PC-9 (cell line): ENCODE measurements at regions not wholly inside any gene's neighbourhood (a gene's known extent, or its start where the extent isn't known, plus 50 kb on each side); places are given as distances from the start of the nearest gene placed in this dataset.

ENCODE experiments used
- BruUV-seq: library from RNA; stranded (reverse); fragments of 400-500 nt; replicated peaks from 2 replicates; lab custom pipeline; 2021; lab: Mats Ljungman, UMichigan
- CTCF ChIA-PET: fragments of 300-600 bp; sonication (Branson Sonifier 250); formaldehyde crosslinking; loops from one replicate; lab custom pipeline; 2022; ENCODE audit warnings: antibody characterized with exemption; lab: Charles Lee
- POLR2A ChIA-PET: fragments of 300-600 bp; sonication (Branson Sonifier 250); formaldehyde crosslinking; loops from one replicate; lab custom pipeline; 2022; ENCODE audit warnings: antibody characterized with exemption; ENCODE audit not compliant: unreplicated experiment; lab: Charles Lee
- DNase-seq, 2 experiments: peaks; one replicate each; pipeline versions ENCODE4 v3.0.0 to v3.0.0-alpha.2; 2015 to 2022; ENCODE audit warnings: mixed read lengths in 1 of 2
- H2AFZ ChIP-seq: fragments of 200-600 bp; sonication (generic); 2 replicates; pipeline ENCODE4 v1.8.1; 2017; ENCODE audit warnings: antibody characterized with exemption
- H3F3A ChIP-seq: fragments of 200-600 bp; sonication (generic); 2 replicates; pipeline ENCODE4 v1.8.1; 2017; ENCODE audit warnings: antibody characterized with exemption, mild to moderate bottlenecking, low read depth; ENCODE audit not compliant: insufficient read depth
- H3K27ac ChIP-seq: fragments of 200-600 bp; sonication (generic); 2 replicates; pipeline ENCODE4 v1.6.1; 2016; ENCODE audit warnings: mixed run types
- H3K27me3 ChIP-seq: fragments of 200-600 bp; sonication (generic); 2 replicates; pipeline ENCODE4 v1.6.1; 2016; ENCODE audit warnings: low read depth, mixed run types; ENCODE audit not compliant: insufficient read depth
- H3K36me3 ChIP-seq: fragments of 200-600 bp; sonication (generic); 2 replicates; pipeline ENCODE4 v1.6.1; 2016; ENCODE audit warnings: low read depth, mixed run types
- H3K4me1 ChIP-seq: fragments of 200-600 bp; sonication (generic); replicated peaks from 2 replicates; pipeline ENCODE4 v1.6.1; 2016; ENCODE audit warnings: mixed run types; ENCODE audit not compliant: insufficient read depth
- H3K4me2 ChIP-seq: fragments of 200-600 bp; sonication (generic); 2 replicates; pipeline ENCODE4 v1.6.1; 2017; ENCODE audit warnings: mixed run types
- H3K4me3 ChIP-seq: fragments of 200-600 bp; sonication (generic); 2 replicates; pipeline ENCODE4 v1.6.1; 2016; ENCODE audit warnings: mixed run types
- H3K79me2 ChIP-seq: fragments of 200-600 bp; sonication (generic); 2 replicates; pipeline ENCODE4 v1.6.1; 2017; ENCODE audit warnings: low read depth, mixed run types
- H3K9me2 ChIP-seq: fragments of 200-600 bp; sonication (generic); 2 replicates; pipeline ENCODE4 v1.8.1; 2017; ENCODE audit warnings: mild to moderate bottlenecking; ENCODE audit not compliant: insufficient read depth
- H3K9me3 ChIP-seq: fragments of 200-600 bp; sonication (generic); 2 replicates; pipeline ENCODE4 v1.8.1; 2016; ENCODE audit warnings: low read depth; ENCODE audit not compliant: insufficient read depth
- H4K20me1 ChIP-seq: fragments of 200-600 bp; sonication (generic); 2 replicates; pipeline ENCODE4 v1.8.1; 2017; ENCODE audit not compliant: insufficient read depth
- EZH2 ChIP-seq: fragments of 200-600 bp; sonication (generic); IDR thresholded peaks from 2 replicates; pipeline ENCODE4 v1.8.0; 2017; ENCODE audit warnings: antibody characterized with exemption, low read depth
- intact Hi-C: fragments of 100-400 bp; cut with micrococcal nuclease; formaldehyde crosslinking; loops from one replicate; pipeline ENCODE4 v1.10.0; 2022; ENCODE audit not compliant: unreplicated experiment
- TF ChIP-seq, protein P1 (sequence below): fragments of 200-600 bp; sonication (generic); conservative IDR thresholded peaks from 2 replicates; pipeline ENCODE4 v1.6.1; 2017; ENCODE audit warnings: mixed run types, antibody characterized with exemption, mild to moderate bottlenecking, moderate library complexity

- no TSS peak for BruUV-seq
- DNase-seq: no peak
Measured at GRCh38 chr15:38059665-38060064, 125.2 kb downstream of the TMCO5A start.

GRCh38 chr15:38061856-38062649 lies 127.6 kb downstream of the TMCO5A start:
- Histone ChIP-seq H2AFZ (no peak overlapping the region), H3K4me2 (no peak overlapping the region), H3K4me1 (no peaks in the 10 kb centered on the region), H3K27me3 (no peaks in the 10 kb centered on the region), H3K36me3 (no peaks in the 10 kb centered on the region), H3K79me2 (no peaks in the 10 kb centered on the region), H4K20me1 (no peaks in the 10 kb centered on the region), H3F3A (no peaks in the 10 kb centered on the region), H3K4me3 (no peak overlapping the region), H3K27ac (no peak overlapping the region), H3K9me2 (no peaks in the 10 kb centered on the region), H3K9me3 (no peaks in the 10 kb centered on the region)
- intact Hi-C loops: no loop called here
- BruUV-seq: no TSS peak
- CTCF ChIA-PET: no interaction called here
- DNase-seq: no peak
- TF ChIP-seq EZH2: no peak
- TF ChIP-seq, protein P1, sequence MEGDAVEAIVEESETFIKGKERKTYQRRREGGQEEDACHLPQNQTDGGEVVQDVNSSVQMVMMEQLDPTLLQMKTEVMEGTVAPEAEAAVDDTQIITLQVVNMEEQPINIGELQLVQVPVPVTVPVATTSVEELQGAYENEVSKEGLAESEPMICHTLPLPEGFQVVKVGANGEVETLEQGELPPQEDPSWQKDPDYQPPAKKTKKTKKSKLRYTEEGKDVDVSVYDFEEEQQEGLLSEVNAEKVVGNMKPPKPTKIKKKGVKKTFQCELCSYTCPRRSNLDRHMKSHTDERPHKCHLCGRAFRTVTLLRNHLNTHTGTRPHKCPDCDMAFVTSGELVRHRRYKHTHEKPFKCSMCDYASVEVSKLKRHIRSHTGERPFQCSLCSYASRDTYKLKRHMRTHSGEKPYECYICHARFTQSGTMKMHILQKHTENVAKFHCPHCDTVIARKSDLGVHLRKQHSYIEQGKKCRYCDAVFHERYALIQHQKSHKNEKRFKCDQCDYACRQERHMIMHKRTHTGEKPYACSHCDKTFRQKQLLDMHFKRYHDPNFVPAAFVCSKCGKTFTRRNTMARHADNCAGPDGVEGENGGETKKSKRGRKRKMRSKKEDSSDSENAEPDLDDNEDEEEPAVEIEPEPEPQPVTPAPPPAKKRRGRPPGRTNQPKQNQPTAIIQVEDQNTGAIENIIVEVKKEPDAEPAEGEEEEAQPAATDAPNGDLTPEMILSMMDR: no peak
- POLR2A ChIA-PET: interaction anchor here (0.6 kb wide), 1 partner anchor 11 kb away, joined by 13 read pairs; no protein-coding TSS in a partner anchor

More at GRCh38 chr15:38059665-38060064, 125.2 kb downstream of the TMCO5A start:
- intact Hi-C loops: no loop called here
- POLR2A ChIA-PET: no interaction called here
- Histone ChIP-seq H3K9me2 (no peaks in the 10 kb centered on the region), H3K27ac (no peak overlapping the region), H3K79me2 (no peaks in the 10 kb centered on the region), H4K20me1 (no peaks in the 10 kb centered on the region), H3F3A (no peaks in the 10 kb centered on the region), H2AFZ (no peak overlapping the region), H3K27me3 (no peaks in the 10 kb centered on the region), H3K4me1 (no peaks in the 10 kb centered on the region), H3K4me2 (no peak overlapping the region), H3K4me3 (no peak overlapping the region), H3K9me3 (no peaks in the 10 kb centered on the region), H3K36me3 (no peaks in the 10 kb centered on the region)
- CTCF ChIA-PET: no interaction called here
- TF ChIP-seq, protein P1: no peak
- TF ChIP-seq EZH2: no peak

GRCh38 chr15:38062696-38063095 lies 128.3 kb downstream of the TMCO5A start:
- intact Hi-C loops: no loop called here
- no peak for TF ChIP-seq EZH2
- TF ChIP-seq, protein P1: no peak
- DNase-seq: no peak
- Histone ChIP-seq H3K36me3 (no peaks in the 10 kb centered on the region), H3K79me2 (no peaks in the 10 kb centered on the region), H2AFZ (no peak overlapping the region), H3F3A (no peaks in the 10 kb centered on the region), H3K9me2 (no peaks in the 10 kb centered on the region), H4K20me1 (no peaks in the 10 kb centered on the region), H3K4me2 (no peak overlapping the region), H3K4me3 (no peak overlapping the region), H3K27me3 (no peaks in the 10 kb centered on the region), H3K27ac (no peak overlapping the region), H3K9me3 (no peaks in the 10 kb centered on the region), H3K4me1 (no peaks in the 10 kb centered on the region)
- POLR2A ChIA-PET: no interaction called here
- CTCF ChIA-PET: no interaction called here
- no TSS peak for BruUV-seq
